ENCODE measurements at regions not wholly inside any gene's neighbourhood (a gene's known extent, or its start where the extent isn't known, plus 50 kb on each side); places are given as distances from the start of the nearest gene placed in this dataset.

- TF ChIP-seq POLR2A (IDR thresholded peaks at IDR 0.05) = no peak
- no peak for TF ChIP-seq CTCF (IDR thresholded peaks at IDR 0.05)
Measured at GRCh38 chr1:81682490-81682889, 118.2 kb upstream of the ADGRL2 start.
